Esophagus muscularis mucosa (tissue), 4 donors: ENCODE measurements at regions not wholly inside any gene's neighbourhood (a gene's known extent, or its start where the extent isn't known, plus 50 kb on each side); places are given as distances from the start of the nearest gene placed in this dataset.

ENCODE experiments used
- EP300 ChIP-seq: sonication (generic); formaldehyde crosslinking; IDR thresholded peaks from one replicate; pipeline ENCODE4 v1.6.1; 2017; ENCODE audit warnings: antibody characterized with exemption
- POLR2A ChIP-seq: fragments of 450-650 bp; IDR thresholded peaks from one replicate; pipeline ENCODE4 v1.6.1; 2017; ENCODE audit warnings: antibody characterized with exemption, moderate library complexity, mild to moderate bottlenecking, low read depth
- POLR2AphosphoS5 ChIP-seq, 2 donors: sonication (generic); formaldehyde crosslinking; IDR thresholded peaks; one replicate each; pipeline ENCODE4 v1.6.1; 2017; ENCODE audit warnings: antibody characterized with exemption in 2 of 2
- TF ChIP-seq, protein P1 (sequence below), 3 experiments: fragments of 200-600 bp in 2 of 3; fragments of 450-650 bp in 1 of 3; sonication (generic) in 2 of 3; IDR thresholded peaks; one replicate each; pipeline ENCODE4 v1.5.1; 2017 to 2019; ENCODE audit warnings: antibody characterized with exemption in 3 of 3, mild to moderate bottlenecking in 2 of 3, moderate library complexity in 1 of 3

DNA sequence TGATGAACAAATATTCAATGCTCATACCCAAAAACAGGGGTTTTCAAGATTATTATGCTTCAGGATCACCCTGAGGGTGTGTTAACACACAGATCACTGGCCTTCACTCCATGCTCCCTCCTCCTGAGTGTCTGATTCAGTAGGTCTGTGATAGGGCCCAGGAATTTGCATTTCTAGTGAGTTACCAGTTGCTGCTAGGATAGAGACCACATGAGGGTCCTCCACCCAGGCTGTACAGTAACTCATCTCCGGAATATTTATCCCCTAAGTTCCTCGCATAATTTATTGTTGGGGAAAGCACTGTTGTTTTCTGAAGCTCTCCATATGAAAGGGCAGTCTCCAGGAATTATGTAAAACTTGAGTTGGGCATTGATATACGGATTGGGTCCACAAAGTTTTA lies 1106.6 kb upstream of the B3GALT2 start:
- TF ChIP-seq, protein P1, sequence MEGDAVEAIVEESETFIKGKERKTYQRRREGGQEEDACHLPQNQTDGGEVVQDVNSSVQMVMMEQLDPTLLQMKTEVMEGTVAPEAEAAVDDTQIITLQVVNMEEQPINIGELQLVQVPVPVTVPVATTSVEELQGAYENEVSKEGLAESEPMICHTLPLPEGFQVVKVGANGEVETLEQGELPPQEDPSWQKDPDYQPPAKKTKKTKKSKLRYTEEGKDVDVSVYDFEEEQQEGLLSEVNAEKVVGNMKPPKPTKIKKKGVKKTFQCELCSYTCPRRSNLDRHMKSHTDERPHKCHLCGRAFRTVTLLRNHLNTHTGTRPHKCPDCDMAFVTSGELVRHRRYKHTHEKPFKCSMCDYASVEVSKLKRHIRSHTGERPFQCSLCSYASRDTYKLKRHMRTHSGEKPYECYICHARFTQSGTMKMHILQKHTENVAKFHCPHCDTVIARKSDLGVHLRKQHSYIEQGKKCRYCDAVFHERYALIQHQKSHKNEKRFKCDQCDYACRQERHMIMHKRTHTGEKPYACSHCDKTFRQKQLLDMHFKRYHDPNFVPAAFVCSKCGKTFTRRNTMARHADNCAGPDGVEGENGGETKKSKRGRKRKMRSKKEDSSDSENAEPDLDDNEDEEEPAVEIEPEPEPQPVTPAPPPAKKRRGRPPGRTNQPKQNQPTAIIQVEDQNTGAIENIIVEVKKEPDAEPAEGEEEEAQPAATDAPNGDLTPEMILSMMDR (IDR thresholded peaks at IDR 0.05): no peak
- TF ChIP-seq EP300 (no peak), POLR2AphosphoS5 (IDR thresholded peaks at IDR 0.05) (no peak), POLR2A (no peak)
